ENCODE measurements at regions not wholly inside any gene's neighbourhood (a gene's known extent, or its start where the extent isn't known, plus 50 kb on each side); places are given as distances from the start of the nearest gene placed in this dataset.
"Not testable (repeated sequence)": the region's sequence is repeated elsewhere in the genome, so short reads cannot be mapped to it uniquely, and the experiment has no call there.

- no peak for DNase-seq (ENCODE audit: low read depth)
Observed at GRCh38 chr18:62629031-62629430, 86.3 kb upstream of the PHLPP1 start.

- DNase-seq (ENCODE audit: low read depth), result no peak
Observed at GRCh38 chr18:62631173-62631572, 84.2 kb upstream of the PHLPP1 start.

GRCh38 chr18:62632788-62633455 is 82.4 kb upstream of the PHLPP1 start:
- no peak for DNase-seq (ENCODE audit: low read depth)

GRCh38 chr18:62634458-62634857 is 80.9 kb upstream of the PHLPP1 start:
- DNase-seq (ENCODE audit: low read depth), result no peak

- DNase-seq (ENCODE audit: low read depth), result no peak
Observed at GRCh38 chr18:62634979-62635630, 80.2 kb upstream of the PHLPP1 start.

- DNase-seq (ENCODE audit: low read depth), result no peak
Observed at GRCh38 chr18:62637403-62637802, 77.9 kb upstream of the PHLPP1 start.

GRCh38 chr18:62637807-62638687 is 77.3 kb upstream of the PHLPP1 start:
- no peak for DNase-seq (ENCODE audit: low read depth)

GRCh38 chr18:62643181-62643580 is 72.2 kb upstream of the PHLPP1 start:
- DNase-seq (ENCODE audit: low read depth), result no peak

GRCh38 chr18:62644773-62645172 is 70.6 kb upstream of the PHLPP1 start:
- DNase-seq (ENCODE audit: low read depth), result no peak

- DNase-seq (ENCODE audit: low read depth), result no peak
Observed at GRCh38 chr18:62647179-62647578, 68.2 kb upstream of the PHLPP1 start.

- DNase-seq (ENCODE audit: low read depth), result no peak
Observed at GRCh38 chr18:62648045-62648678, 67.2 kb upstream of the PHLPP1 start.

GRCh38 chr18:62651276-62652056 is 63.9 kb upstream of the PHLPP1 start:
- no peak for DNase-seq (ENCODE audit: low read depth)

GRCh38 chr18:62652057-62652629 is 63.2 kb upstream of the PHLPP1 start:
- not testable (repeated sequence) for DNase-seq (ENCODE audit: low read depth)

GRCh38 chr18:62655520-62656219 is 59.7 kb upstream of the PHLPP1 start:
- DNase-seq (ENCODE audit: low read depth), result no peak

GRCh38 chr18:62658028-62658427 is 57.3 kb upstream of the PHLPP1 start:
- no peak for DNase-seq (ENCODE audit: low read depth)

- no peak for DNase-seq (ENCODE audit: low read depth)
Observed at GRCh38 chr18:62659698-62660097, 55.6 kb upstream of the PHLPP1 start.

GRCh38 chr18:62660691-62661090 is 54.6 kb upstream of the PHLPP1 start:
- no peak for DNase-seq (ENCODE audit: low read depth)

GRCh38 chr18:62663731-62664336 is 51.5 kb upstream of the PHLPP1 start:
- DNase-seq (ENCODE audit: low read depth), result peak; percentile 38

- DNase-seq (ENCODE audit: low read depth), result no peak
Observed at GRCh38 chr18:62664414-62664813, 50.9 kb upstream of the PHLPP1 start.

GRCh38 chr18:62665188-62665587 is 50.2 kb upstream of the PHLPP1 start:
- no peak for DNase-seq (ENCODE audit: low read depth)

Measured in HS-27A (cell line).